A549 (cell line): ENCODE measurements at regions not wholly inside any gene's neighbourhood (a gene's known extent, or its start where the extent isn't known, plus 50 kb on each side); places are given as distances from the start of the nearest gene placed in this dataset.

Experiments used
- ATAC-seq, 2 experiments: fragments of 200-7000 bp in 1 of 2; fragments of >200 bp in 1 of 2; cut with Nextera tagmentation in 1 of 2; cut with Tn5 transposase in 1 of 2; 3 replicates each; pipeline versions ENCODE4 v1.8.0 to v1.9.1; 2018 to 2020; ENCODE audit warnings: mild to moderate bottlenecking in 1 of 2, moderate library complexity in 1 of 2
- CTCF ChIA-PET: fragments of 300-600 bp; sonication (Branson Sonifier 250); formaldehyde crosslinking; extraction: SDS; loops from one replicate; lab custom pipeline; 2021; ENCODE audit warnings: antibody characterized with exemption, inconsistent platforms; lab: Yijun Ruan, JAX
- POLR2A ChIA-PET: fragments of 350-600 bp; formaldehyde crosslinking; extraction: SDS; loops from one replicate; lab custom pipeline; 2021; ENCODE audit warnings: antibody characterized with exemption, inconsistent platforms; lab: Yijun Ruan, JAX
- DNase-seq, 2 experiments: peaks; one replicate each; pipeline versions ENCODE4 v3.0.0 to v3.0.0-alpha.2; 2011 to 2016; ENCODE audit warnings: low read depth in 1 of 2, low spot score in 1 of 2
- FAIRE-seq: peaks from 2 replicates; lab custom pipeline; 2011; peaks lifted over from hg19 to GRCh38; lab: Jason Lieb, UNC
- H3K27ac ChIP-seq, 2 experiments: fragments of >200 bp; sonication (Bioruptor Twin); formaldehyde crosslinking; 3 replicates each; pipeline ENCODE4 v1.5.1; 2016 to 2017
- H3K4me1 ChIP-seq: fragments of >200 bp; sonication (Bioruptor Twin); formaldehyde crosslinking; 3 replicates; pipeline ENCODE4 v1.6.1; 2016
- H3K4me2 ChIP-seq: fragments of >200 bp; sonication (Bioruptor Twin); formaldehyde crosslinking; 3 replicates; pipeline ENCODE4 v1.6.1; 2016
- H3K4me3 ChIP-seq: fragments of >200 bp; sonication (Bioruptor Twin); formaldehyde crosslinking; 3 replicates; pipeline ENCODE4 v1.5.1; 2016
- H3K9me3 ChIP-seq: fragments of >200 bp; sonication (Bioruptor Twin); formaldehyde crosslinking; 3 replicates; pipeline ENCODE4 v1.6.1; 2016
- ATOH8 ChIP-seq: fragments of 250-450 bp; sonication (Bioruptor Pico); IDR thresholded peaks from 2 replicates; pipeline ENCODE4 v1.5.0; 2020; ENCODE audit warnings: low read depth, mild to moderate bottlenecking, moderate library complexity
- ELK1 ChIP-seq: fragments of 150-350 bp; IDR thresholded peaks from 2 replicates; pipeline ENCODE4 v1.6.1; 2014; ENCODE audit warnings: low read depth, mild to moderate bottlenecking, low read length
- ESRRA ChIP-seq: fragments of 150-350 bp; IDR thresholded peaks from 2 replicates; pipeline ENCODE4 v1.6.1; 2014; ENCODE audit warnings: mild to moderate bottlenecking, low read length, borderline replicate concordance
- GATA3 ChIP-seq: IDR thresholded peaks from 2 replicates; pipeline ENCODE4 v1.6.1; 2012; ENCODE audit warnings: borderline replicate concordance
- HES2 ChIP-seq: fragments of >200 bp; sonication (Bioruptor Twin); formaldehyde crosslinking; IDR thresholded peaks from 2 replicates; pipeline ENCODE4 v1.6.1; 2016
- HEYL ChIP-seq: fragments of 250-450 bp; sonication (Bioruptor Pico); IDR thresholded peaks from 2 replicates; pipeline ENCODE4 v1.8.0; 2021; ENCODE audit warnings: mild to moderate bottlenecking, moderate library complexity
- HOXB13 ChIP-seq: fragments of 250-450 bp; sonication (Bioruptor Pico); IDR thresholded peaks from 2 replicates; pipeline ENCODE4 v1.5.0; 2020; ENCODE audit warnings: low read depth, mild to moderate bottlenecking, moderate library complexity
- JUN ChIP-seq, 2 experiments: fragments of >200 bp; sonication (Bioruptor Twin); formaldehyde crosslinking; IDR thresholded peaks; 2 replicates in 1 of 2; 3 replicates in 1 of 2; pipeline ENCODE4 v1.6.1; 2016 to 2017
- JUNB ChIP-seq: fragments of >200 bp; sonication (Bioruptor Twin); formaldehyde crosslinking; IDR thresholded peaks from 2 replicates; pipeline ENCODE4 v1.6.1; 2016
- KDM5A ChIP-seq: fragments of 200-600 bp; sonication (generic); IDR thresholded peaks from 2 replicates; pipeline ENCODE4 v1.6.1; 2016; ENCODE audit warnings: antibody characterized with exemption, mild to moderate bottlenecking
- NPAS2 ChIP-seq: fragments of 250-450 bp; sonication (Bioruptor Pico); IDR thresholded peaks from 2 replicates; pipeline ENCODE4 v1.8.0; 2022; ENCODE audit warnings: mild to moderate bottlenecking, moderate library complexity, borderline replicate concordance
- PHF8 ChIP-seq: fragments of 200-600 bp; sonication (generic); IDR thresholded peaks from 2 replicates; pipeline ENCODE4 v1.6.1; 2016; ENCODE audit warnings: low read depth, mild to moderate bottlenecking, antibody characterized with exemption, moderate library complexity, borderline replicate concordance
- POLR2A ChIP-seq: IDR thresholded peaks from 2 replicates; pipeline ENCODE4 v1.6.1; 2012; ENCODE audit warnings: mild to moderate bottlenecking, low read length
- RAD21 ChIP-seq, 2 experiments: fragments of >200 bp in 1 of 2; sonication (Bioruptor Twin) in 1 of 2; formaldehyde crosslinking in 1 of 2; IDR thresholded peaks in 1 of 2; conservative IDR thresholded peaks in 1 of 2; 2 replicates in 1 of 2; 3 replicates in 1 of 2; pipeline ENCODE4 v1.6.1; 2012 to 2018; ENCODE audit warnings: inconsistent platforms in 1 of 2
- REST ChIP-seq: fragments of 200-600 bp; sonication (generic); IDR thresholded peaks from 2 replicates; pipeline ENCODE4 v1.6.1; 2016; ENCODE audit warnings: antibody characterized with exemption, mild to moderate bottlenecking, moderate library complexity
- RNF2 ChIP-seq: fragments of 200-600 bp; sonication (generic); IDR thresholded peaks from 2 replicates; pipeline ENCODE4 v1.6.1; 2016; ENCODE audit warnings: low read depth, mild to moderate bottlenecking, antibody characterized with exemption, moderate library complexity, borderline replicate concordance
- SREBF2 ChIP-seq: fragments of 450-650 bp; IDR thresholded peaks from 2 replicates; pipeline ENCODE4 v1.6.1; 2014; ENCODE audit warnings: mild to moderate bottlenecking, moderate library complexity
- ZC3H11A ChIP-seq: fragments of 450-650 bp; IDR thresholded peaks from 2 replicates; pipeline ENCODE4 v1.6.1; 2014; ENCODE audit warnings: antibody characterized with exemption, mild to moderate bottlenecking
- ZSCAN20 ChIP-seq: fragments of 250-450 bp; sonication (Bioruptor Pico); IDR thresholded peaks from 2 replicates; pipeline ENCODE4 v1.8.0; 2022; ENCODE audit warnings: mild to moderate bottlenecking, moderate library complexity
- WGBS: methylation state at CpG from one replicate; pipeline ENCODE4 v1.1.6; 2017; ENCODE audit errors: missing lambda C conversion rate; 5-methylcytosine and 5-hydroxymethylcytosine counted together

GRCh38 chr13:59345311-59345710 is 818.4 kb downstream of the DIAPH3 start:
- Histone ChIP-seq H3K4me2 (no peak overlapping the region), H3K9me3 (no peaks in the 10 kb centered on the region), H3K4me3 (no peak overlapping the region), H3K4me1 (no peaks in the 10 kb centered on the region), H3K27ac (no peak overlapping the region)
- WGBS, result 0% methylated on average over 2 of the region's 2 CpGs
- TF ChIP-seq ZSCAN20 (no peak), JUN (IDR thresholded peaks at IDR 0.05) (no peak), GATA3 (no peak), POLR2A (no peak), JUNB (no peak), REST (no peak), ZC3H11A (no peak), ESRRA (no peak), ELK1 (no peak), KDM5A (no peak), HEYL (CRISPR knock-in tag) (no peak), ATOH8 (CRISPR knock-in tag) (no peak), SREBF2 (no peak), PHF8 (no peak), RNF2 (no peak), NPAS2 (CRISPR knock-in tag) (no peak), RAD21 (conservative IDR thresholded peaks at IDR 0.05 in 1 of 2, IDR thresholded peaks at IDR 0.05 in 1 of 2) (no peak), HOXB13 (CRISPR knock-in tag) (no peak)
- no peak for FAIRE-seq
- POLR2A ChIA-PET, result no interaction called here
- DNase-seq, result no peak
- CTCF ChIA-PET, result no interaction called here
- no peak for ATAC-seq

GRCh38 chr13:59346999-59347723 is 816.6 kb downstream of the DIAPH3 start:
- ChIA-PET POLR2A (no interaction called here), CTCF (no interaction called here)
- Histone ChIP-seq H3K4me2 (no peak overlapping the region), H3K4me3 (no peak overlapping the region), H3K9me3 (no peaks in the 10 kb centered on the region), H3K4me1 (no peaks in the 10 kb centered on the region), H3K27ac (no peak overlapping the region)
- TF ChIP-seq PHF8 (no peak), ELK1 (no peak), POLR2A (no peak), HES2 (no peak)
- WGBS, result 23% methylated on average over 8 of the region's 8 CpGs
- DNase-seq, result no peak
- no peak for ATAC-seq
- FAIRE-seq, result no peak
